Embryonic facial prominence (tissue), 1 donor: ENCODE measurements at regions not wholly inside any gene's neighbourhood (a gene's known extent, or its start where the extent isn't known, plus 50 kb on each side); places are given as distances from the start of the nearest gene placed in this dataset.
"Not testable (repeated sequence)": the region's sequence is repeated elsewhere in the genome, so short reads cannot be mapped to it uniquely, and the experiment has no call there.

Experiments
- DNase-seq: peaks from one replicate; pipeline ENCODE4 v3.0.0-alpha.2; 2016; ENCODE audit errors: extremely low spot score

DNA sequence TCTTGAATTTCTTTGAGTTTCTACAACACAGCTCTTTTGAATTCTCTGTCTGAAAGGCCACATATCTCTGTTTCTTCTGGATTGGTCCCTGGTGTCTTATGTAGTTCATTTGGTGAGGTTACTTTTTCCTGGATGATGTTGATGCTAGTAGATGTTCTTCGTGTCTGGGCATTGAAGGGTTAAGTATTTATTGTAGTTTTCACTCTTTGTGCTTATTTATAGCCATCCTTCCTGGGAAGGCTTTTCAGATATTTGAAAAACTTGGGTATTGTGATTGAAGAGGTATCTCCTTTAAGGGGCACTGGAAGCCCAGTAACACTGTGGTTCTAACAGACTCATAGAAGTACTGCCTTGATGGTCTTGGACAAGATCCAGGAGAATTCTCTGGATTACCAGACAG lies 338.5 kb upstream of the SPRY2 start:
- no peak for DNase-seq

DNA sequence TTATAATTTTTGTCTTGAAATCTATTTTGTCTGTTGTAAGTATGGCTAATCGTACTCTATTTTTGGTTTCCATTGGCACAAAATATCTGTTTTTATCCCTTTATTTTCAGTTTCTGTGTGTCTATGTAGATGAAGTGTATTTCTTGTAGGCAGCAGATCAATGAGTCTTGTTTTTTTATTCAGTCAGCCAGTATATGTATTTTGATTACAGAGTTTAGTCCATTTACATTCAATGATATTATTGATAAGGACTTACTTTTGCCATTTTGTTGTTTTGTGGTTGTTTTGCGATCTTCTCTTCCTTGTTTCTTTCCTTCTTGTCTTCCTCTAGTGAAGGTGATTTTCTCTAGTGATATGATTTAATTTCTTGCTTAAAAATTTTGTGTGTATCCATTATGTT lies 336.3 kb upstream of the SPRY2 start:
- DNase-seq = no peak

DNA sequence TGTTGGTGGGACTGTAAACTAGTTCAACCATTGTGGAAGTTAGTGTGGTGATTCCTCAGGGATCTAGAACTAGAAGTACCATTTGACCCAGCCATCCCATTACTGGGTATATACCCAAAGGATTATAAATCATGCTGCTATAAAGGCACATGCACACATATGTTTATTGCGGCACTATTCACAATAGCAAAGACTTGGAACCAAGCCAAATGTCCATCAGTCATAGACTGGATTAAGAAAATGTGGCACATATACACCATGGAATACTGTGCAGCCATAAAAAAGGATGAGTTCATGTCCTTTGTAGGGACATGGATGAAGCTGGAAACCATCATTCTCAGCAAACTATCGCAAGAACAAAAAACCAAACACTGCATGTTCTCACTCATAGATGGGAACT lies 334.5 kb upstream of the SPRY2 start:
- not testable (repeated sequence) for DNase-seq

DNA sequence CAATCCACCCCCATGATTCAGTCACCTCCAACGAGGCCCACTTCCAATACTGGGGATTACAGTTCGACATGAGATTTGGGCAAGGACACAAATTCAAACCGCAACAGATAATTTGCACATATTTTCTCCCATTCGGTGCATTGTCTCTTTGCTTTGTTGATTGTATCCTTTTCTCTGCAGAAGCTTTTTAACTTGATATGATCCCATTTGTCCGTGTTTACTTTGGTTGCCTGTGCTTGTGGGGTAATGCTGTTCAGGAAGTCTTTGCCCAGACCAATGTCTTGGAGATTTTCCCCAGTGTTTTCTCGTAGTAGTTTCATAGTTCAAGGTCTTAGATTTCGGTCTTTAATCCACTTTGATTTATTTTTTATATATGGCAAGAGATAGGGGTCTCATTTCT lies 330.8 kb upstream of the SPRY2 start:
- DNase-seq = no peak

DNA sequence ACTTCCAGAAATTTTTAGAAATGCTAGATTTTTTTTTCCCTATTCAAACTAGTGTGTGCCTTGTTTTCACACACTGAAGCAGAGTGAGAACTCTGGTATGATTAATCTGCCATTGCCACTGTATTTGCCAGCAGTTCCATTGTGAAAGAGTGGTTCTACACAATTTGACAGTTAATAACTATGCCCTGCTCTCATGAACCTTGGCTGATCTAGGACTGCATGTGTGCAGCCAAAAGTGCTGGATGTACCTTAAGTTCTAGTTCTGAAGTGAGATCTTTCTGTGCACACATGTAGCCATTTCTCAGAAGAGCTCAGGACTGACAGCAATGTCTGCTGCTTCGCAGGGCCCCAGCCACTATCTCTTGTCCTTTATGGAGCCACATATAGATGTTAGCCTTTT lies 328.2 kb upstream of the SPRY2 start:
- DNase-seq = no peak

DNA sequence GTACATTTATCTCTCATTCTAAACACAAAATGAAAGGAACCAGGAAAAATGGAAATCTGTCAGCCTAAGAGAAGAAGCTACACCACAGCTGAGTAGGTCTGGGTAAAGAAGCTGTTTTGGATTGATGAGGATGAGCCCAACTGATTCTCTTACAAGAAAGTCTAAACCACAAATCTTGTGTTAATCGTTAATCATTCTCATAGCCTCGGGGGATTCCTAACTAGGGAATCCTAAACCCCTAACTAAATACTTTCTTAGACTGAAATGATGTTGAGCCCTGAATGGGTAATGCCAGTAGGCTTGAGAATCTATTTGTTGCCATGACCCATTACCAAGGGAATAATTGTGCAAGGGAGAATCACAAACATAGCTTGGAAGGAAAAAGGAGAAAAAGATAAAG lies 327.5 kb upstream of the SPRY2 start:
- no peak for DNase-seq

DNA sequence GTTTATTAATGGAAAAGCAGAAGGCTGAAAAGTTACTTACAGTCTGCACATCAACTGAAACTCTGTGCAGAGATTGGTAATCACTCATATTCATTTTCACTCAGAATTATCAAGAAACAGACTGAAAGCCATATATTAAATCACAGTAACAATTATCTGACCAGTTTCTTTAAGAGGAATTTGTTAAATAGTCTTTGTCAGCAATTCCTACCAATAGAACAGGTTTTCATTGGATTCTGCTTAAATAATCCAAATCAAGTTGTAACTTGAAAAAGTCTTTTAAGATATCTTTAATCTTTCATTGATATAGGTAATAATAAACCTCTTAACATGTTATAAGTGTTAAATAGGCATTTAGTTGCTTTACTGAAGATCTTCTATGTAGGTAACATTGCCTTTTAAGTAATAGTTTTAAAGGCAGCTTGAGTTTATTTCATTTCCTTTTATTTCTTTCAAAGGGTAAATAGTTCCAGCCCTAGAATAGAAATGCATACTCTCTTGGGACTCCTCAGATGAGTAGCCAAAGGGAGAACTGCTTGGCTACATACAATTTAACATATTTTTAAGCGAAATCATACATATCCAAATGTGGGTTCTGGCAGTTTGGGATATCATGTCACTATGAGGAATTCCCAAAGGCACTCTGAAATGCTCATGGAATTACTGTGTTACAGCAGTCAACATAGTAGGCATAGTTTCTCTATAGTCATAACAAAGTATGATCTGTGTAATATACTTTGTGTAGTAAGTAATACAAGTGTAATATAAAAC lies 326.0 kb upstream of the SPRY2 start:
- no peak for DNase-seq

DNA sequence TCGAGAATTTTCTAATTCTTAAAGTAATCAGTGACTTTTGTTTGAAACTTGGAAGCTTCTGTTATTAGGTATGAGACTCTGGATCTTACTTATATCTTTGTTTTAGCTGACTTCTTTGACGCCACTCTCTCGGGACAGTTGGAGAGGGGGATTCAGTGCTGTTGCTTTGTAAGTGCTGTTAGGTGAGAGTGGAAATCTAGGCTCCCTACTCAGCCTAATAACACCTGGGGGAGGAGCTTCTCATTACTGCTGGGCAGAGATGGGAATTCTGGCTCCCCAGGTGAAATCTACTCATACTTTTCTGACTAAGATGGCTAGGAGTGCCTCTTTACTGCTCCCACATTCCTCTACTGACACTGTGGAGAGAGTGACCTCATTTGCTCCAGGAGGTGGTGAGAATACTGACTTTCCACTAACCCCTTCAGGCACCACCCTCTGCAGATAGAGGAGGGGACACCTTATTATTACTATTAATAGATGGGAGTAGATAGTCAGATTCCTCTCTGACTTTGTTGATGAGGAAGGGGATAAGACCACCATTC lies 324.9 kb upstream of the SPRY2 start:
- no peak for DNase-seq

DNA sequence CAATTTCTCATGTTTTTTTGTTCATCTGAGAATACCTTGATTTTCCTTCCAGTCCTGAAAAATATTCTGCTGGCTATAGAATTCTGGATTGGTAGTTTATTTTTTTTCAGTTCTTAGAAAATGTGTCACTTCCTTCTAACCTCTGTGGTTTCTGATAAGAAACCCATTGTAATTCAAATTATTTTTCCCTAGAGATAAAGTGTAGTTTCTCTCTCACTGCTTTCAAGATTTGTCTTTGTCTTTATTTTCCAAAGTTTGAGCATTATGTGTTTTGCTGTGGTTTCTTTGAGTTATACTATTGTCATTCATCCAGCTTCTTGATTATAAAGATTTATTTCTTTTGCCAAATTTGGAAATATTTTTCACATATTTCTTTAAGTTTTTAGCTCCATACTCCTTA lies 324.0 kb upstream of the SPRY2 start:
- no peak for DNase-seq

DNA sequence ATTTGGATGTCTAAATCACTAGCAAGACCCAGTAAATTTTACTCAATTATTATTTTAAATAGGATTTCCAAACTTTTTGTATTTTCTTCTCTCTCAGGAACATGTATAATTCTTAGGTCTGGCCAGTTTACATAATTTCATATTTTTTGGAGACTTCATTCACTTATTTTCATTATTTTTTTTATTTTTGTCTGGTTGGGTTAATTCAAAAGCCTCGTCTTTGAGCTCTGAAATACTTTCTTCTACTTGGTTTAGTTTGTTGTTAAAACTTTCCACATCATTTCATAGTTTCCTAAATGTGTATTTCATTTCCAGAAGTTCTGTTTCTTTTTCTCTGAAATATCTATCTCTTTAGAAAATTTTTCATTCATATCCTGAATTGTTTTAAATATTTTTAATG lies 322.9 kb upstream of the SPRY2 start:
- no peak for DNase-seq

DNA sequence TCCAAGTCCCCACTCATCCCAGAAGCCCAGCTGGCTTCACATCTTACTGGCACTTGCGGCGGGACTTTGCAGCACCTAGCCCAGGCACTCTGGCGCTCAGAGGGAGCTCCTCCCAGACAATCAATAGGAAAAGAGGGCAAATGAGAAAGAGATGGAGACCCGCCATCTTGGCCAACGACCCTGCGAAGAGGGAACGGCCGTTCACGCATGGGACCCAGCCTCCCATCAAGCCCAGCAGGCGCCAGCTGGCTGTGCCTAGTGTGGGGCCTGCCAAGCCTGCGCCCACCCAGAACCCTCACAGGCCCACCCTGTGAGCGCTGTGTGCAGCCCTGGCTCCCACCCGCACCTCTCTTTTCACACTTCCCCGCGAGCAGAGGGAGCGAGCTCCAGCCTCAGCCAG lies 317.8 kb upstream of the SPRY2 start:
- DNase-seq = no peak

DNA sequence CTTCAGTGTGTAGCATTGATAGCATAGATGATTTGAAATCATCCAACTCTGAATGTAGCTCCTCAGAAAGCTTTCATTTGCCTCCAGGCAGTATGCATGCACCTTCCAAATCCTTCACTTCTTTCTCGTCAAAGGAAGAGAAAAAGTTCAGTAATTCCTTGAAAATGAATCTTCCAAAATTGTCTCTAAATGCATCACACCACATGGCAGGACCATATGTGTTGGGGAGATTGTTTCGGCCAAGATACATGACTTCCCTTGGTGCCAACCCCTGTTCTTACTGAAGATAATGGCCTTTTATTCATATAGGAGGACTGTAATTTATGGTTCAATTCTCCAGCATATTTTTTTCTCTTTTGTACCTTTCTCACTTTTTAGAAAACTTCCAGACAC lies 315.6 kb upstream of the SPRY2 start:
- no peak for DNase-seq

DNA sequence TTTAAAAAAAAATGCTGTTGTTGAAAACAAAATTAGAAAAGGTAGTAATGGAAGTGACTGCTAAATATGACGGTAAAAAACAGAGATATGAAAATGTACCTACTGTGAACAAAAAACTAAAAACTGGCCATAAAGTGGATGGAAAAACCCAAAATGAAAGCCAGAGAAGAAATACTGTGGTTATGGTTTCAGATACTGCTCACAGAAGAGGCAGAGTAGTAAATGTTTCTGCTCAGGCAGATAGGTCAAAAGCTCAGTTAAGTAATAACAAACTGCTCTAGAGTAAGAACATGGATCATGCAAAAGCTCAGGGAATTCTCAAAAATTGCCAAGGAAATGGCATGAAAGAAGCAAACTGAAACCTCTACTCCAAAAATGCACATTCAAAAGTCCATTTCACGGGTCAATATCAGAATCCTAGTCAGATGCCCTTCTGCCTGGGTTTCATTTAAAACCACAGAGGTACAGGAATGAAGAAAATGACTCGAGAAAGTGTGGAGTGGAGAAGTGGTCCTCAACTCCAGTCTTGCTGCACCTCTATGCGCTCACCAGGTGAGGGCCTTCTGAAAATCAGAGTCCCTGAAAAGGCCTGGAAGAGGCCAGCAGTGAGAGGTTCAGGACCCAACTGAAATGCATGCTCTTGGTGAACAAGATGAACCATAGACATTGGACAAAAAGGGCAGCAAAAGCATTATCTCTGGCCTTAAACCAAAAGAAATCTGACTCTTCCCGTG lies 315.0 kb upstream of the SPRY2 start:
- DNase-seq = no peak

DNA sequence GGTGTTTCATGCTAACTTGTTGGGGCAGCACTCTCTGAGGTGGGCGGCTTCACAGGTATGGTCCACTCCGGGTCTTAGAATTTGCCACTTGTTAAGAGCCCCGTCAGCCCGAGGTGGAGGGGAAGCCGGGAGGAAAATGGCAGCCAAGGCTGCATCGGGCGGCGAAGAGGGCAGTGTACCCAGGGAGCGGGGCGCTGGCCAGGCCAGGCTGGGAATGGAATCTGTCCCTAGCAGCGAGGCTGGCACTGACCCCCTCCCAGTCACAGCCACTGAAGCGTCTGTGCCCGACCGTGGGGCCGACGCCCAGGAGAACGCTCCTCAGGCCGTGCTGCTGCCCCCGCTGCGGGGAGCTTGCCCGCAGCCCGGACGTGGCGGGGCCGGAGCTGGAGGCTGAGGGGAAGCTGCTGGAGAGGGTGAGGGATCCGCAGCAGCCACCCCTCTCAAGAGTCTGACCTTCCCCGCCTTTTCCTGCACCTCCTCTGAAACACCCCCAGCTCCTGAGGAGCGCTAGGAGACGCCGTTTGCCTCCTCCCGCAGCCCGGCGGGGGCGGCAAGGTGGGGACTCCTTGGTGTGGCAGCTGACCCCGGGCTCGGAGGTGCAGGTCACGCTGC lies 313.8 kb upstream of the SPRY2 start:
- no peak for DNase-seq

DNA sequence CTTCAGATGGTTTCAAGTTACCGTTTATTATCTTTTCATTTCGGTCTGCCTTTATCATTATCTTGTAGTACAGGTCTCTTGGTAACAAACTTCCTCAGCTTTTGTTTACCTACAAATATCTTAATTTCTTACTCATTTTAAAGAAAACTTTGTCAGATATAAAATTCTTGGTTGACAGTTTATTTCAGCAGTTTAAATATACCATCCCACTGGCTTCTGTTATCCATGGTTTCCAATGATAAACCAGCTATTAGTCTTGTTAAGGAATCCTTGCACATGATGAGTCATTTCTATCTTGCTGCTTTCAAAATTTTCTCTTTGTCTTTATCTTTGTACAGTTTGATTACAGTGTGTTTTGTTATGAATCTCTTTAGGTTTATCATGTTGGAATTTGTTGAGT lies 308.3 kb upstream of the SPRY2 start:
- no peak for DNase-seq

DNA sequence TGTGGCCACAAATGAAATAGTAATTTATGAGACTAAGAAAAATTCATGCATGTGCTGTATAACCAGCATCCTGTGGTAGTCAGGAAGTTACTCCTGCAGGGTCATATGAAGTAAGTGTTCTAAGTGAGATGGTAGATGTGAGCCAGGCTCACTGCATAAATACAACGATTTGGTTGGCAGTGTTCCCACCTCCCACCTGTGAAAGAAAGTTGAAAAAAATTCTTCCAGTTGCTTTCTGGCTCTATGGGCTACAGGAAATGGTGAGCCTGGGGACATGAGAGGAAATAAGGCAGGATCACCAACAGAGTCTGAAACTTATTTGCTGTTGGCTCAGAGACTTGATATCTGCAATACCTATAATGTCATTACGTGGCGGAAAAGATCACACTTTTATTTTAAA lies 301.7 kb upstream of the SPRY2 start:
- DNase-seq = no peak

DNA sequence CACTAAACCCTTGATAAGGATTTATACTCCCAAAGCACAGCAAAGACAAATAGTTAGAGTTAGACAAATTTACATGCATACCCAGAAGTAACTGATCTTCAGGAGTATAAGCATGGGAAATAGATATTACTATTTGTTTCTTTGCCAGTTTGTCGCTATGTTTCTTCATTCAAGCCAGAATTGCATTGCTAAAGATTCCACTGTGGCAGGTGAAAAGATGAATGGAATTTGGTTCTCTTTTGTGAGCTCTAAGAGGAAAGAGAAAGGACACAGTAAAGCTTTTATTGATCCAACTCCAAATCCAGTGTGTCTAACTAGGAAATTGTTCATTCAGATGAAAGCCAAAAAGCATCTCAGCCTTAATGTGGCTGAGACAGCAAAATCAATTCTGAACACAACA lies 292.3 kb upstream of the SPRY2 start:
- no peak for DNase-seq

DNA sequence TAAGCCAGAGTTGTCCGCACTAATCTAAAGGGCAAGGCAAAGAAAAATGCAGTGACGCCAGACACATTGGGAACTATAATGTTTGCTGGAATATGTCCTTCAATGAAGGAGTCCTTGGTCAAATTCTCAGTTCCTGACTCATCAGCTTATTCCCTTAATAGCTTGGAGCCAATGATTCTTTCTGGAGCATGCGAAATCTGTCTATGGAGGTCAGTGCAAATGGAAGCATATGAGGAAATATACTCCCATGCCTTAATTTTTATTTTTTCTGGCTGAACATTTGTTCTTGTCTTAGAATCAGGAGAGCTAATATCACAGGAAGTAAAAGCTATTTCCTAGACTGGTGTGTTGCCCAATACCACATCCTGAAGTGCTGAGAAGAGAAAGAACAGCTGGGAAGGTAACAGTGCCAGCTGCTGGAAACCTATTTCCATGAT lies 289.8 kb upstream of the SPRY2 start:
- DNase-seq = no peak

DNA sequence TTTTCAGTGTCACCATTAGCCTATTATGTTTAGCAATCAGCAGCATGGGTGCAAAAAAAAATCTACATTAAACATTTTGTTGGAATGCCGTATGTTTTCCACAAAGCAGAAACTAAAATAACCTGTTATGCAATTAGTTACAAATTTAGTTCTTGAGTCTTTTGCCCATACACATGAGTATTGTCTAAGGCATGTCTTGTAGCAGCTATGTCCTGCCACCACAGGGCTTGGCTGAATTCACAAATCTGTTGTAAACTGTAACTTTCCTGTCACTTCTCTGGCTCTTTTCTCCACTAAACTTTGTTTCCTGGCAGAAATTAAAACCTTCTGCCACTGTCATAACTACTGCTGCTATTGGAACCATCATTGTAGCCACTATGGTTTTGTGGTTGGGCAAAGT lies 277.9 kb upstream of the SPRY2 start:
- DNase-seq = no peak

DNA sequence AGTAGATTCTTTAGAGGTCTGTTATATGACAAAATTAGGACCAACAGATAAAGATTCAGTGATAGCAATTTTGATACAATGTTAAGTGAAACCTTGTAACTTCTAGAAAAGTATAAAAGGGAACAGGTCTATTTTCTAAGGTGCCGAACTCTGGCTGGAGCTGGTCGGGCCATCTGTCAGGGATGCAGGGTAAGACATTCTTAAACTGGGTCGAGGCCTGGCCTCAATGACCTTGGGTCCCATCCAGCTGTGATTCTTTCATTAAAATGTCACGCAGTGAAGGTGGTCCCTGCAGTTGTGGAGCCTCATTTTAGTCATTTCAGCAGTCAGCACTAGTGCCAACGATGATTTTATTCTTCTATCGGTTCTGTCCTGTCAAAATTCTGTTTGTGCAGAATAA lies 271.9 kb upstream of the SPRY2 start:
- no peak for DNase-seq

DNA sequence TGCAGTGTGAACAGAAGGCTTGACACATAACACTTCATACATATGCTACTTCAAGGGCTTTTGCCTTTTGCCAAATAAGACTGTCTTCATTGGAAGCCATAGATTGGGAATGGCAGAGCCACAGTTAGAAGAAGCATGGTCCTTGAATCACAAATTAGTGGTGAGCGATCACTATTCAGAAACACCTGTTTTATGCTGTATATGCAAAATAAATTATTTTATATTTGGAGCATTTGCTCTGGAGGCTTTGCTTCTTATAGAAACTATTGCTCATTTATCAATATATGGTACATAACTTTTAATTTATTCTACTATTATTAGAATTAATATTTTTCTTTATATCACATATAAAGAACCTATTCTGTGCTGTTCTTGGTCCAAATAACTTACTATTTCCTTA lies 270.4 kb upstream of the SPRY2 start:
- no peak for DNase-seq

DNA sequence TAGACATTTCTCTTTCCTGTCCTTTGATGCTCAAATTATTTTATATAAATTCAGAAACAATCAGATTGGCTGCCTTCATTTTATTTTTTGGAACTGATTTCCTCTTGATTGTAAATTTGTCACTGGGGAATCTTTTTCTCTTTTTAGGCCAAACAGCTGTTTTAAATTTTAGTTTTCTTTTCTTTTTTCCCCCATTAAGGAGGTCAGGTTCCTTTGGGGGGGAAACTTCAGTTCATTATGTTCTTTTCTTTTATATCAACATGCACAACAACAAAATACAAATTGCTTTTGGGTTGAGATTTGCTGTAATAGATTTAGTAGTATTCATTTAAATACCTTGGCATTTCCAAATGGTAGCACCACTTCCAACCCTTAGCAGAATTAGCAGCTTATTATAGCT lies 264.8 kb upstream of the SPRY2 start:
- DNase-seq = no peak

DNA sequence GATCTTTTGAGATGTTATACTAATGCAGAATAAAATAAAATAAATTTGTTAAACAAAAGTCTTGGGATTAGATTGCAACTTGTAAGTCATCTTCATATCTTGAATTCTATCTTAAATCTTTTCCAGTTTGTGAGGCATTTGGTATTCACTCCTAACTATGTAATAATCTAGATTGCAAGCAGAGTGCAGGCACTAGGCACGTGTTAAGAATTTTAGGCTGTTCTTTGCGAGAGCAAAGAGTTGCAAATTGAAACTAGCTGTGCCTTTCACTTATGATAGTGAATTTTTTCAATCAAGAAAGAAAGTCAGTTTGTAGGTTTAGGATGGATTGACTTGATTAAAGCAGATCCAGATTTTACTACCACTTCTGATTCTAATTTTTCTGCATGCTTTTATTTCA lies 264.1 kb upstream of the SPRY2 start:
- DNase-seq = no peak
